Epithelial cell of proximal tubule (primary cell): ENCODE measurements at regions not wholly inside any gene's neighbourhood (a gene's known extent, or its start where the extent isn't known, plus 50 kb on each side); places are given as distances from the start of the nearest gene placed in this dataset.

Source experiments
- DNase-seq: peaks from one replicate; pipeline ENCODE4 v3.0.0-alpha.2; 2011; ENCODE audit warnings: low read depth
- H3K4me3 ChIP-seq: 2 replicates; pipeline ENCODE4 v1.5.1; 2011; ENCODE audit warnings: low read depth, mild to moderate bottlenecking, low read length
- CTCF ChIP-seq: conservative IDR thresholded peaks from 2 replicates; pipeline ENCODE4 v1.5.1; 2012; ENCODE audit warnings: low read depth, mild to moderate bottlenecking, low read length

GRCh38 chr3:177676947-177677587, 479.8 kb upstream of the TBL1XR1 start:
- DNase-seq = peak; percentile 74
- peak overlapping the region; percentile 16 for H3K4me3 ChIP-seq
- no peak for TF ChIP-seq CTCF

GRCh38 chr3:177679568-177680471, 482.5 kb upstream of the TBL1XR1 start:
- no peak for DNase-seq
- no peak overlapping the region for H3K4me3 ChIP-seq

GRCh38 chr3:177680472-177680821, 483.2 kb upstream of the TBL1XR1 start:
- H3K4me3 ChIP-seq = no peak overlapping the region
- DNase-seq = no peak
- no peak for TF ChIP-seq CTCF

More at GRCh38 chr3:177679568-177680471, 482.5 kb upstream of the TBL1XR1 start:
- TF ChIP-seq CTCF = no peak

- no peak for DNase-seq
- no peak overlapping the region for H3K4me3 ChIP-seq
- TF ChIP-seq CTCF = no peak
Observed at GRCh38 chr3:177681156-177681555, 483.9 kb upstream of the TBL1XR1 start.

GRCh38 chr3:177681852-177682251, 484.6 kb upstream of the TBL1XR1 start:
- no peak for DNase-seq
- no peak for TF ChIP-seq CTCF
- no peak overlapping the region for H3K4me3 ChIP-seq

- no peak overlapping the region for H3K4me3 ChIP-seq
- TF ChIP-seq CTCF = no peak
- no peak for DNase-seq
Observed at GRCh38 chr3:177683586-177683985, 486.3 kb upstream of the TBL1XR1 start.

GRCh38 chr3:177686671-177687070, 489.4 kb upstream of the TBL1XR1 start:
- no peak overlapping the region for H3K4me3 ChIP-seq
- DNase-seq = no peak
- no peak for TF ChIP-seq CTCF
